Cerebellar cortex (tissue), 1 donor: ENCODE measurements at regions not wholly inside any gene's neighbourhood (a gene's known extent, or its start where the extent isn't known, plus 50 kb on each side); places are given as distances from the start of the nearest gene placed in this dataset.
"Not testable (repeated sequence)": the region's sequence is repeated elsewhere in the genome, so short reads cannot be mapped to it uniquely, and the experiment has no call there.

ENCODE experiments used
- DNase-seq: peaks from one replicate; pipeline ENCODE4 v3.0.0-alpha.2; 2015; ENCODE audit warnings: low spot score

- DNase-seq, result no peak
These were observed 56.3 kb upstream of the PRDM9 start for GRCh38 chr5:23451156-23451555.

DNA sequence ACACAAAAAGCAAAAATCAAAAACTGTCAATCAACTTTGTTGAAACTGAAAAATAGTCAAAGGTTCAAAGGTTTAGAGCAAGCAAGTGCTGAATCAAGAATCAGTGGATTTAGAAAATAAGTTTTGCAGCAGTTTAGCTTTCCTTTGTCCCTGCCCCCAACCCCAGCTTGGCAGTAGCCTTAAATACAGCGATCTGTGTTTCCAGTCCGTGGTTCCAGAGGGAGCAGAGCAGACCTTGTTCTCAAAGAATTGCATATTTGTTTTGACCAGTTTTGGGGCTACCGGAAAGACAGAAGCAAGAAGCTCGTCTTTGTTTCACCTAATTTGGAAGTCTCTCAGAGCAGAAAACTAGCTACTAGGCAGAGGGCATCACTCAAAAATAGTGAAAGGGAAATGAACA, 57.2 kb upstream of the PRDM9 start:
- DNase-seq, result no peak

GRCh38 chr5:23448627-23449026, 58.8 kb upstream of the PRDM9 start:
- DNase-seq, result no peak

DNA sequence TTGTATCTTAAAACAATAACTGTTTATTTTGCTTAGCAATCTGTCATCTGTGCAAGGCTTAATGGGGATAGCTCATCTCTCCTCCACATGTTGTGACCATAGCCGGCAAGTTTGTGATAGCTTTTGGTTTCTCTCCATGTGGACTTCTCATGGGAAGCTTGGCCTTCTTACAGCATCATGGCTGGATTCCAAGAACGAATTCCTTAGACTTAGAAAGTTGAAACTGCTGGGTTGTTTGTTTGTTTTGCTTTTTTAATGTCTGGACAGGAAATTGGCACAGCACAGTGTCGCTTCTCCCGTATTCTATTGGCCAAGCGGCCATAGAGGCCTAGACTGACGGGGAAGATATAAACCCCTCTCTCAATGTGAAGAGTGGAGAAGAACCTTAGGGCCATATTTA, 61.0 kb upstream of the PRDM9 start:
- no peak for DNase-seq

DNA sequence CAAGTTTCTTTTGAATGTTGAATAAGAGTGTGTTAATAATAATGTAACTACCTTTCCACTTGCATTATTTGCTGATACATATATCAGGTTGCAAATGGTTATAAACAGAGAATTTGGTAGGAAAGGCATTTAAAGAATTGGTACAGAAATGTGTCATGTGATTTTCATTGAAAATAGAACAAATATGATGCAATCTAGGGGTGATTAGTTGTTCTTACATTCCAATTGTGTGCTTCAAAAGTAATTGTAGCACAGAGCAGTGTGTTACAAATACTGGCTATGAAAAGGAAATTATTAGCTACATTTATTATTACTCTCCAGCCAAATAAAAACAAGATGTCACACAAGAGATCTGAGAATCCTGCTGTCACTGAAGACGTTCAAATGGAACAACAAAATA, 61.8 kb upstream of the PRDM9 start:
- DNase-seq, result no peak

GRCh38 chr5:23440703-23441102, 66.7 kb upstream of the PRDM9 start:
- DNase-seq, result no peak

DNA sequence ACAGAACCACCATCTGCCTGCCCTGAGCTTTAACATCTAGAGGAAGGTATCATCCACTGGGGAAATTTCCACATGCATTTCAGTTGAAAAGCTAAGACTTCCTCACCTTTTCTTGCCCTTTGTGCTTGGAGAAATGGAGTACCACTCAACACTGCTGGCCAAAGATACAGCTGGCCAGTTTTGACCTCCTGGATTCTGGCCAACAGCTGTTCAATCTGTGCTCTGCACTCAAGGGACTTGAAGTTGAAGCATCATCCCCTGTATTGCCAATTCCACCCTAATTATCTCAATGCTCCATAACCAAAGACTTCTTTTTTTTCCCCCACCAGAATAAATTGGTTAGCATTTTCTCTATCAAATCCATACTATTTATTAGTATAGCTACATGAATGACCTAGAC, 70.4 kb upstream of the PRDM9 start:
- no peak for DNase-seq

- DNase-seq, result no peak
These were observed 73.7 kb upstream of the PRDM9 start for GRCh38 chr5:23433534-23434315.

DNA sequence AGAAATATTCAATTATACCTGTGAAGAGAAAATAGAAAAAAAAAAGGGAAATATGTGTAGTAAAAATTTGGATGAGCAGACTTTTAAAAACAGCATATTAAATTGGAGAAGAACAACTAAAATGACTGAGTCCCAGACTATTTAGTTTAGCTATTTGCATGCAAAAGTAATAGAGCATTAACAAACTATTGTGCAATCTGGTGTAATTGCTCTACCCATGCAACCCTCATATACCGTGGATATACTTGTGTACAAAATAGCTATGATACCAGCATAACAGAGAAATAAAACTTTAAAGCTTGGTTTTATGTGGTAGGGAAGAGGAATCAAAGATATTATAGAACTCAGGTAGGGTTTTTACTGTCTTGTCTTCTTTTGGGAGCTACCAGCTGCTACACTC, 78.7 kb upstream of the PRDM9 start:
- DNase-seq, result no peak

- DNase-seq, result not testable (repeated sequence)
These were observed 87.2 kb upstream of the PRDM9 start for GRCh38 chr5:23420214-23420613.

DNA sequence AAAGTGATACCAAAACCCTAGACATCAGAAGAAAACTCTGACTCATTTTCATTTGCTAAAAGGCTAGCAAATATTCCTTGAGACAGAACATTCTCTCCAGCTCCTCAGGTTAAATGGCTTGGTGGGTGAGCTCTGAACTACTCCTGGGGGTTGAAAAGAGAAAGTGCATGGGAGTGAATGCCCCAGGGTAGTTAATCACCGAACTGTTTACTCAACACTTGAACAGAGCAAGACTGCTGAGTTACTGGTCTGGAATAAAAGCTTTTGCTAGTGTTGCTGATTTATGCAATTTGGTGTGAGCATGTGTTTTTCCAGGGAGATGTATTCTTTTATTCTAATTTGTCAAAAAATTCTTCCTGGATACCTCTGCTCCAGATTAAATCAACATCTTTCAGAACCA, 88.3 kb upstream of the PRDM9 start:
- DNase-seq, result peak; percentile 6

DNA sequence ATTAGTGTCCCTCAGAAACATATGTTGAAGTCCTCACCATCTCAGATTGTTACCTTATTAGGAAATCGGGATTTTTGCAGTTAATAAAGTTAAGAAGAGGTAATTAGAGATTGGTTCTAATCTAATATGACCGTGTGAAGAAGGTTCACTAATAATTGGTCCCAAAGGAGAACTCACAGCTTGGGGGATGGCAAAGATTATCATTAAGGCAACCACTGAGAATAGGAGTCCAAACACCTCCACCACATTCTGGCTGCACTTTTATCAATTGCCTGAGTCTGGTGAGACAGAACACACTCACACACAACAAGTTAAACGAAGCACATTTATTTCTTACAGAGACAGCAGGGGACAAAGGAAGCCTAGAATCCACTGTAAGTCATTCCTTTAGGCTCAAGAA, 94.9 kb upstream of the PRDM9 start:
- no peak for DNase-seq

- DNase-seq, result no peak
These were observed 95.4 kb upstream of the PRDM9 start for GRCh38 chr5:23411994-23412393.

GRCh38 chr5:23411200-23411599, 96.2 kb upstream of the PRDM9 start:
- no peak for DNase-seq

DNA sequence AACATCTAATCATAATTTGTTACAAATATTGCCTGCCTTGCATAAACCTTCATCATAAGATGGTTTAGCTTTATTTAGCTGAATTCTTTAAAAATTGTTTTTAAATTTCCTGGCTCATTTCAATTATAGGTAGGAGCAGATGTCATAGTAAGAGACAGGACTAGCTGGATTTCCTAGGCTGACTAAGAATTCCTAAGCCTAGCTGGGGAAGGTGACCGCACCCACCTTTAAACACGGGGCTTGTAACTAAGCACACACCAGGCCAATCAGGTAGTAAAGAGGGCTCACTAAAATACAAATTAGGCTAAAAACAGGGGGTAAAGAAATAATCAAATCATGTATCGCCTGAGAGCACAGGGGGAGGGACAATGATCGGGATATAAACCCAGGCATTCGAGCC, 96.6 kb upstream of the PRDM9 start:
- not testable (repeated sequence) for DNase-seq

GRCh38 chr5:23405316-23406068, 101.9 kb upstream of the PRDM9 start:
- no peak for DNase-seq

GRCh38 chr5:23402585-23402984, 104.8 kb upstream of the PRDM9 start:
- no peak for DNase-seq

GRCh38 chr5:23400951-23401350, 106.5 kb upstream of the PRDM9 start:
- DNase-seq, result no peak

- no peak for DNase-seq
These were observed 111.1 kb upstream of the PRDM9 start for GRCh38 chr5:23396346-23396745.

DNA sequence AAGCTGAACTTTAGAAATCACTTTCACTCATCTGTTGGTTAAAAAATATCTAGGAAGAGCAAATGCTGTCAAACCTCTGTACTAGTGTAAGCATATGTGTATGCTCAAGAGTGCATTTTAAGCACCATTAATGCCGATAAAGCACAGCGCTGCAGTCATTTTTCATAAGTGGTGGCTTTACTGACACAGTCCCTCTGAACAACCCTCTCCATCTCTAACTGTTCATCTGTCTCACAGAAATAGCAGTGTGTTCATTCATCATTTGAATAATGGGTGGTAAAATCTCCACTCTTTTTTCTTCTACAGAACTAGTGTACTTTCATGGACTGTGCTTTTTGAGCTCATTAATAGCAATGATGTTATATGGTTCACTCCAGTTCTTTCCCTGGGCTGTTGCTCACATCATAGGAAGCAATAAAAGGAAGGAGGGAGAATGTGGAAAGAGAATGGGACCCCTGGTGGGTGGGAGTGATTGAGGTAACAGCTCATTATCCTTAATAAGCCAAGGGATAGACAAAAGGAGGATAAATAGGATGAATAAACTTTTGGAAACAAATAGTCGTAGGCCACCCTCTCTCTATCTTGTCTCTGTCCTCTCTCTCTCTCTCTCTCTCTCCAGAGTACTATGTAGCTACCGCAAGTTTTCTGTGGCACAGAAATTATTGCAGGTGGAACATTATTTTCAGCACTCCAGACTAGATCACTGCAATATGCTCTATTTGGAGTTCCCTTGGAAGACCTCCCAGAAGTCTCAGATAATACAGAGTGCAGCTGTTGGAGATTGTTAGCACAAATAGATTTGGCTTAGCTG, 117.9 kb upstream of the PRDM9 start:
- DNase-seq, result peak; percentile 17

GRCh38 chr5:23385036-23385435, 122.4 kb upstream of the PRDM9 start:
- no peak for DNase-seq

DNA sequence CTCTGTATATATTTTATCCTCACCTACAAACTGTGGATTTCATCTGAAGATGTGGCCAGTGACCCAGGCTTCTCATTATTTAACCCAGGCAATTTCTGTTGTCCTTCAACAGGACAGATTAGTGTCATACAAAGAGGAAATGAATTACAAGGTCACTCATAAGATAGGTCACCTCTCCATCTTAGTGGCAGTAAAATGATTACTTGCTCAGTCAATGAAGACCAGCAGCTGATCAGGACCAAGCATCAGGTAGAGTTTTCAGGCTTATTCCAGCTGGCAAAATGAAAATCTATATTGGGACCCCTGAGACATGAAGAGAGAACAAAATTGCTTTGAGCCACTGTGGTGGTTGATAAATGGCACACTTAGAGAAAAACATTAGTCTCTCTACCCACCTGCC, 135.2 kb upstream of the PRDM9 start:
- no peak for DNase-seq

DNA sequence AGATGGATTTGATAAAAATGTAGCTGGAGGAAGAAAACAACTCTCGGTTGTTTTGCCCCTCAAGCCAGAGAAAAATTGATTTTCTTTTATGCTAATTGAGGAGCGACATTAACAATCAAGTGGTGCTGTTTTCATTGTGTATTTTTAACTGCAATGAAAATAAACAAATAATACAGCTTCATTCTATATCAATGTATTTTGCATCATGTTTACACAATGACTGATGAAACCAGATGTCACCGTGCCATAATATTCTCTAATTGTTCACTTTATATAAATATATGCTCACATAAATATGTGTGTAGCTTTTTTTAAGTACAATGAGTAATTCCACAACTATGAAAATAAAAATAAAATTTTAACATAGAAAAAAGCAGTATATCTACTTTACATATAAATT, 139.0 kb upstream of the PRDM9 start:
- no peak for DNase-seq
